Mammary epithelial cell (primary cell): ENCODE measurements at regions not wholly inside any gene's neighbourhood (a gene's known extent, or its start where the extent isn't known, plus 50 kb on each side); places are given as distances from the start of the nearest gene placed in this dataset.

Source experiments
- CTCF ChIP-seq, 2 donors: IDR thresholded peaks in 1 of 2; conservative IDR thresholded peaks in 1 of 2; 2 replicates each; pipeline ENCODE4 v1.5.1; 2011 to 2012; ENCODE audit warnings: inconsistent platforms in 2 of 2, low read length in 2 of 2, mild to moderate bottlenecking in 2 of 2, control low read depth in 1 of 2, low read depth in 1 of 2; ENCODE audit not compliant: insufficient read depth in 1 of 2; ENCODE audit errors: extremely low read depth in 1 of 2
- EZH2 ChIP-seq: IDR thresholded peaks from 2 replicates; pipeline ENCODE4 v1.6.1; 2012; ENCODE audit warnings: low read length, inconsistent platforms, borderline replicate concordance

GRCh38 chrX:39491548-39492297 is 606.0 kb downstream of the BCOR start:
- TF ChIP-seq CTCF (conservative IDR thresholded peaks at IDR 0.05 in 1 of 2, IDR thresholded peaks at IDR 0.05 in 1 of 2; ENCODE audit: extremely low read depth in 1 of 2, insufficient read depth in 1 of 2, low read depth in 1 of 2, low read length in 2 of 2) (no peak), EZH2 (no peak)
